A549 (cell line): ENCODE measurements at regions not wholly inside any gene's neighbourhood (a gene's known extent, or its start where the extent isn't known, plus 50 kb on each side); places are given as distances from the start of the nearest gene placed in this dataset.
A peak's percentile ranks its signal among the peaks of the same experiment; 100 is the strongest.

Experiments used
- ATAC-seq, 2 experiments: fragments of 200-7000 bp in 1 of 2; fragments of >200 bp in 1 of 2; cut with Nextera tagmentation in 1 of 2; cut with Tn5 transposase in 1 of 2; 3 replicates each; pipeline versions ENCODE4 v1.8.0 to v1.9.1; 2018 to 2020; ENCODE audit warnings: mild to moderate bottlenecking in 1 of 2, moderate library complexity in 1 of 2
- CTCF ChIA-PET: fragments of 300-600 bp; sonication (Branson Sonifier 250); formaldehyde crosslinking; extraction: SDS; loops from one replicate; lab custom pipeline; 2021; ENCODE audit warnings: antibody characterized with exemption, inconsistent platforms; lab: Yijun Ruan, JAX
- POLR2A ChIA-PET: fragments of 350-600 bp; formaldehyde crosslinking; extraction: SDS; loops from one replicate; lab custom pipeline; 2021; ENCODE audit warnings: antibody characterized with exemption, inconsistent platforms; lab: Yijun Ruan, JAX
- DNase-seq, 2 experiments: peaks; one replicate each; pipeline versions ENCODE4 v3.0.0 to v3.0.0-alpha.2; 2011 to 2016; ENCODE audit warnings: low read depth in 1 of 2, low spot score in 1 of 2
- FAIRE-seq: peaks from 2 replicates; lab custom pipeline; 2011; peaks lifted over from hg19 to GRCh38; lab: Jason Lieb, UNC
- H3K27ac ChIP-seq, 2 experiments: fragments of >200 bp; sonication (Bioruptor Twin); formaldehyde crosslinking; 3 replicates each; pipeline ENCODE4 v1.5.1; 2016 to 2017
- H3K4me1 ChIP-seq: fragments of >200 bp; sonication (Bioruptor Twin); formaldehyde crosslinking; 3 replicates; pipeline ENCODE4 v1.6.1; 2016
- H3K4me2 ChIP-seq: fragments of >200 bp; sonication (Bioruptor Twin); formaldehyde crosslinking; 3 replicates; pipeline ENCODE4 v1.6.1; 2016
- H3K4me3 ChIP-seq: fragments of >200 bp; sonication (Bioruptor Twin); formaldehyde crosslinking; 3 replicates; pipeline ENCODE4 v1.5.1; 2016
- H3K9me3 ChIP-seq: fragments of >200 bp; sonication (Bioruptor Twin); formaldehyde crosslinking; 3 replicates; pipeline ENCODE4 v1.6.1; 2016
- ATOH8 ChIP-seq: fragments of 250-450 bp; sonication (Bioruptor Pico); IDR thresholded peaks from 2 replicates; pipeline ENCODE4 v1.5.0; 2020; ENCODE audit warnings: low read depth, mild to moderate bottlenecking, moderate library complexity
- BHLHE40 ChIP-seq: IDR thresholded peaks from 2 replicates; pipeline ENCODE4 v1.6.1; 2012; ENCODE audit warnings: low read depth, low read length, inconsistent platforms
- CBX2 ChIP-seq: fragments of 200-600 bp; sonication (generic); IDR thresholded peaks from 2 replicates; pipeline ENCODE4 v1.6.1; 2016; ENCODE audit warnings: low read depth, mild to moderate bottlenecking, borderline replicate concordance
- CEBPB ChIP-seq, 2 experiments: fragments of >200 bp in 1 of 2; sonication (Bioruptor Twin) in 1 of 2; formaldehyde crosslinking in 1 of 2; IDR thresholded peaks; 2 replicates each; pipeline ENCODE4 v1.6.1; 2012 to 2016
- CHD2 ChIP-seq: fragments of 150-350 bp; IDR thresholded peaks from 2 replicates; pipeline ENCODE4 v1.6.1; 2014; ENCODE audit warnings: low read length; ENCODE audit not compliant: partially characterized antibody
- HOXA7 ChIP-seq: fragments of 250-450 bp; sonication (Bioruptor Pico); IDR thresholded peaks from 2 replicates; pipeline ENCODE4 v1.5.0; 2020; ENCODE audit warnings: mild to moderate bottlenecking, moderate library complexity
- MAFK ChIP-seq: fragments of 450-650 bp; IDR thresholded peaks from 2 replicates; pipeline ENCODE4 v1.6.1; 2014; ENCODE audit not compliant: partially characterized antibody
- MYC ChIP-seq: IDR thresholded peaks from 2 replicates; pipeline ENCODE4 v1.6.1; 2012; ENCODE audit warnings: mild to moderate bottlenecking, inconsistent platforms, low read length, improper control_type of control experiment, borderline replicate concordance
- RAD21 ChIP-seq, 2 experiments: fragments of >200 bp in 1 of 2; sonication (Bioruptor Twin) in 1 of 2; formaldehyde crosslinking in 1 of 2; IDR thresholded peaks in 1 of 2; conservative IDR thresholded peaks in 1 of 2; 2 replicates in 1 of 2; 3 replicates in 1 of 2; pipeline ENCODE4 v1.6.1; 2012 to 2018; ENCODE audit warnings: inconsistent platforms in 1 of 2
- RARB ChIP-seq: fragments of 250-450 bp; sonication (Bioruptor Pico); IDR thresholded peaks from 2 replicates; pipeline ENCODE4 v1.8.0; 2021; ENCODE audit warnings: mild to moderate bottlenecking, moderate library complexity
- RCOR1 ChIP-seq: fragments of 150-350 bp; IDR thresholded peaks from 2 replicates; pipeline ENCODE4 v1.6.1; 2014; ENCODE audit warnings: antibody characterized with exemption, low read length, low read depth
- RNF2 ChIP-seq: fragments of 200-600 bp; sonication (generic); IDR thresholded peaks from 2 replicates; pipeline ENCODE4 v1.6.1; 2016; ENCODE audit warnings: low read depth, mild to moderate bottlenecking, antibody characterized with exemption, moderate library complexity, borderline replicate concordance
- SREBF2 ChIP-seq: fragments of 450-650 bp; IDR thresholded peaks from 2 replicates; pipeline ENCODE4 v1.6.1; 2014; ENCODE audit warnings: mild to moderate bottlenecking, moderate library complexity
- TFCP2L1 ChIP-seq: fragments of 250-450 bp; sonication (Bioruptor Pico); IDR thresholded peaks from 2 replicates; pipeline ENCODE4 v1.5.0; 2021; ENCODE audit warnings: mild to moderate bottlenecking
- TP53 ChIP-seq: fragments of 250-450 bp; sonication (Bioruptor Pico); IDR thresholded peaks from 2 replicates; pipeline ENCODE4 v1.5.0; 2021; ENCODE audit warnings: mild to moderate bottlenecking, moderate library complexity
- ZC3H11A ChIP-seq: fragments of 450-650 bp; IDR thresholded peaks from 2 replicates; pipeline ENCODE4 v1.6.1; 2014; ENCODE audit warnings: antibody characterized with exemption, mild to moderate bottlenecking
- ZFP36 ChIP-seq: fragments of 450-650 bp; IDR thresholded peaks from 2 replicates; pipeline ENCODE4 v1.6.1; 2014; ENCODE audit warnings: borderline replicate concordance; ENCODE audit not compliant: partially characterized antibody
- WGBS: methylation state at CpG from one replicate; pipeline ENCODE4 v1.1.6; 2017; ENCODE audit errors: missing lambda C conversion rate; 5-methylcytosine and 5-hydroxymethylcytosine counted together
- TF ChIP-seq, protein P1 (sequence below): fragments of >200 bp; sonication (Bioruptor Twin); formaldehyde crosslinking; IDR thresholded peaks from 2 replicates; pipeline ENCODE4 v1.6.1; 2016
- TF ChIP-seq, protein P2 (sequence below): fragments of 450-650 bp; IDR thresholded peaks from 2 replicates; pipeline ENCODE4 v1.6.1; 2014; ENCODE audit warnings: antibody characterized with exemption

DNA sequence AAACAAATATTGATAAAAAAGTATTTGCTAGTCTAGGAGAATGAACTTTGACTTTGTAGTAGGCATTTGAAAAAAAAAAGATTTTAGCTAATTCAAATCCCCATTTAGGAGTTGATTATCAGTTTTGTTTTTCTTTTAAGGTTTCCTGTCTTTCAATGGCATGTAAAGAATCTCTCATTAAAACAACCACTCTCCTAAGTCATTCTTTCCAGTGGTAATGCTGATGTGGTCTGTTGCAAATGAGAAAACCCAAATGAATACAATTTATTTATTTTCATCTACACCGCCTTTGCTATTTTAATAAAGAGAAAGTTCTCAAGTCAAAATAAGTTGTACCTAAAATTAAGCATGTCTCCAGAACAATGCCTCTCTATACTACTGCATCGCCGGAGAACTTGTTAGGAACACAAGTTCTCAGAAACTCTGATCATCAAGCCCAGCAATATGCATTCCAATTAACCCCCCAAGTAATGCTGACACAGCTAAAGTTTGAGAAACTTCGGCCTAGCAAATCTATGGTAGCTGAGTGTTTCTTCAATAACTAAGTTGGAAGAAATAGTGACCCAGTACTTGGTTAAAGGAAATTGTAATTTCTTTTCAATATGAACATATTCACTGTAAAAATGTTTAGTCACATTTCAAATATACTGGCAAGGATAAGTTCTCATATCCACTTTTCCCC is 255.1 kb downstream of the PTPRC start:
- TF ChIP-seq RNF2 = no peak
- TF ChIP-seq MAFK = peak; percentile 90
- TF ChIP-seq ZC3H11A = no peak
- no peak for TF ChIP-seq CBX2
- TF ChIP-seq TP53 (CRISPR knock-in tag) = no peak
- ChIA-PET CTCF (no interaction called here), POLR2A (no interaction called here)
- DNase-seq (no peak), ATAC-seq (no peak), FAIRE-seq (no peak)
- Histone ChIP-seq H3K9me3 (no peaks in the 10 kb centered on the region), H3K27ac (no peak overlapping the region), H3K4me2 (no peak overlapping the region), H3K4me3 (no peak overlapping the region), H3K4me1 (peaks cover 24% of the 10 kb centered on the region)
- 84% methylated on average over 4 of the region's 4 CpGs for WGBS

DNA sequence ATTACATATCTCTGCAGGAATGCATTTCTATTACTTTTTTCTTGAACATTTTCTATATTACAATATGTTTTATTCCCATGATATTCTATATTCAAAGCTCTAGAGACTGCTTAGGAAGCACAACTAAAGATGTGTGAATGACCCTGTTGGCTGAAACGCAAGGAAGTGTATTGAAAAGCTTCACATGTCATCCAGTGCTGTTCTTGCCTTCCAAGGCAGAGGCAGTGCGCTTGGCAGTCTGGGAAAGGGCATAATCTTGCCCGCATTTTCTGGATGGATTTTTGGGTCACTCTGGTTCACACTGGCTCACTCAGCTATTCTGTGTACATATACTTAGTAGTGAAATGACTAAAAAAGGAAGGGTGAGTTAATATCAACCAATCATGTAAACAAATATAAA is 262.4 kb downstream of the PTPRC start:
- ChIA-PET POLR2A (interaction anchor here (0.6 kb wide), 1 partner anchor 17 kb away, joined by 3 read pairs; no protein-coding TSS in a partner anchor), CTCF (no interaction called here)
- WGBS = 63% methylated on average over 3 of the region's 3 CpGs
- TF ChIP-seq, protein P1, sequence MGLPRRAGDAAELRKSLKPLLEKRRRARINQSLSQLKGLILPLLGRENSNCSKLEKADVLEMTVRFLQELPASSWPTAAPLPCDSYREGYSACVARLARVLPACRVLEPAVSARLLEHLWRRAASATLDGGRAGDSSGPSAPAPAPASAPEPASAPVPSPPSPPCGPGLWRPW = no peak
- TF ChIP-seq SREBF2 = no peak
- no peak for TF ChIP-seq RARB (CRISPR knock-in tag)
- TF ChIP-seq TP53 (CRISPR knock-in tag) = no peak
- Histone ChIP-seq H3K9me3 (no peaks in the 10 kb centered on the region), H3K4me2 (no peak overlapping the region), H3K4me3 (no peak overlapping the region), H3K27ac (no peak overlapping the region), H3K4me1 (peaks cover 5% of the 10 kb centered on the region; the same call in 1 of the 3 replicates)
- ATAC-seq = no peak
- no peak for FAIRE-seq
- DNase-seq = no peak

DNA sequence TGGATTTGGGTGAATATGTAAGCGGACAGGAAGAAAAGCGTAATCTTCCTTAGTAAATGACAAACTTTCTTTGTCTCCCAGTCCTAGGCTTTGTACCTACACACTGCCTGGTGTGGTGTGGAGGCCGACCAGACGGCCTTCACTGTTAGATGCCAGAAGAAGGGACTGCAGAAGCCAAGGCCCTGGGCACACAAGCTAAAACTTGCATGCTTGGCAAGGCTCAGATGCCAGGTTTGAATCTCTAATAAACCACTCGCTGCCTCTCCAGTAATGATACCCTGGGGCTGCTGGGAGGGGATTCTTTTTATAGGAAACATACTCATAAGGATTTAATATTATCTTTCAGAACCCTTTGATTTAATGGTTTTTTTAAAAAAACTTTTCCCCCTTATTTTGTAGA is 263.8 kb downstream of the PTPRC start:
- POLR2A ChIA-PET = no interaction called here
- 89% methylated on average over 5 of the region's 5 CpGs for WGBS

GRCh38 chr1:198903203-198903602 is 264.4 kb downstream of the PTPRC start:
- ATAC-seq (no peak), DNase-seq (no peak), FAIRE-seq (peak; percentile 46)
- Histone ChIP-seq H3K27ac (peak overlapping the region in 1 of 2 experiments; percentile 16; a peak in 1 of 6 replicates), H3K4me3 (no peak overlapping the region), H3K9me3 (no peaks in the 10 kb centered on the region)
- CTCF ChIA-PET = no interaction called here
- peak; percentile 80 for TF ChIP-seq MAFK
- TF ChIP-seq, protein P2, sequence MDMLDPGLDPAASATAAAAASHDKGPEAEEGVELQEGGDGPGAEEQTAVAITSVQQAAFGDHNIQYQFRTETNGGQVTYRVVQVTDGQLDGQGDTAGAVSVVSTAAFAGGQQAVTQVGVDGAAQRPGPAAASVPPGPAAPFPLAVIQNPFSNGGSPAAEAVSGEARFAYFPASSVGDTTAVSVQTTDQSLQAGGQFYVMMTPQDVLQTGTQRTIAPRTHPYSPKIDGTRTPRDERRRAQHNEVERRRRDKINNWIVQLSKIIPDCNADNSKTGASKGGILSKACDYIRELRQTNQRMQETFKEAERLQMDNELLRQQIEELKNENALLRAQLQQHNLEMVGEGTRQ = no peak
- TF ChIP-seq, all 56 proteins: peak for 1
- 77% methylated on average over 3 of the region's 3 CpGs for WGBS
- H3K4me2 ChIP-seq = no peak overlapping the region
- peaks cover 5% of the 10 kb centered on the region; the same call in 1 of the 3 replicates for H3K4me1 ChIP-seq
- POLR2A ChIA-PET = interaction anchor here (0.6 kb wide), 1 partner anchor 8 kb away, joined by 3 read pairs; no protein-coding TSS in a partner anchor

More for the DNA sequence above, 263.8 kb downstream of the PTPRC start:
- no peak overlapping the region; a peak in 1 of 6 replicates for H3K27ac ChIP-seq
- H3K4me3 ChIP-seq = no peak overlapping the region
- no peak for DNase-seq
- no peak for ATAC-seq
- FAIRE-seq = no peak
- no peaks in the 10 kb centered on the region for H3K9me3 ChIP-seq
- no peak overlapping the region for H3K4me2 ChIP-seq
- CTCF ChIA-PET = no interaction called here
- peaks cover 5% of the 10 kb centered on the region; the same call in 1 of the 3 replicates for H3K4me1 ChIP-seq
- TF ChIP-seq CEBPB (IDR thresholded peaks at IDR 0.05) (no peak), RAD21 (conservative IDR thresholded peaks at IDR 0.05 in 1 of 2, IDR thresholded peaks at IDR 0.05 in 1 of 2) (no peak), BHLHE40 (no peak), CHD2 (no peak), ZFP36 (no peak), HOXA7 (no peak), CBX2 (no peak), TFCP2L1 (no peak), MYC (no peak), RCOR1 (no peak), ATOH8 (CRISPR knock-in tag) (no peak)
